Astrocyte of the spinal cord (primary cell): ENCODE measurements at regions not wholly inside any gene's neighbourhood (a gene's known extent, or its start where the extent isn't known, plus 50 kb on each side); places are given as distances from the start of the nearest gene placed in this dataset.
A peak's percentile ranks its signal among the peaks of the same experiment; 100 is the strongest.

ENCODE experiments used
- DNase-seq: peaks from one replicate; pipeline ENCODE4 v3.0.0; 2011; ENCODE audit warnings: low read depth, low spot score
- H3K4me3 ChIP-seq: 2 replicates; pipeline ENCODE4 v1.5.1; 2011; ENCODE audit warnings: low read depth, mild to moderate bottlenecking, low read length, moderate library complexity
- CTCF ChIP-seq: IDR thresholded peaks from 2 replicates; pipeline ENCODE4 v1.5.1; 2012; ENCODE audit warnings: low read depth, mild to moderate bottlenecking, low read length, inconsistent platforms
- in situ Hi-C: cut with HindIII; loops from 2 replicates; pipeline ENCODE4 v1.10.0; 2017; ENCODE audit warnings: low sequenced_read_pairs

- TF ChIP-seq CTCF = no peak
- in situ Hi-C loops = no loop called here
- no peak for DNase-seq
- no peak overlapping the region for H3K4me3 ChIP-seq
Observed at GRCh38 chr2:24439971-24440340, 51.1 kb upstream of the NCOA1 start.

- in situ Hi-C loops = no loop called here
- TF ChIP-seq CTCF = no peak
- H3K4me3 ChIP-seq = no peak overlapping the region
- no peak for DNase-seq
Observed at GRCh38 chr2:24439280-24439970, 51.6 kb upstream of the NCOA1 start.

- TF ChIP-seq CTCF = no peak
- in situ Hi-C loops = no loop called here
- DNase-seq = no peak
- no peak overlapping the region for H3K4me3 ChIP-seq
Observed at GRCh38 chr2:24438106-24438505, 52.9 kb upstream of the NCOA1 start.

- in situ Hi-C loops = no loop called here
- no peak overlapping the region for H3K4me3 ChIP-seq
Observed at GRCh38 chr2:24435391-24436316, 55.4 kb upstream of the NCOA1 start.

GRCh38 chr2:24434541-24434940 is 56.5 kb upstream of the NCOA1 start:
- in situ Hi-C loops = no loop called here
- no peak overlapping the region for H3K4me3 ChIP-seq
- TF ChIP-seq CTCF = no peak
- DNase-seq = no peak

More at GRCh38 chr2:24435391-24436316, 55.4 kb upstream of the NCOA1 start:
- peak; percentile 81 for DNase-seq
- TF ChIP-seq CTCF = no peak

- DNase-seq = no peak
- in situ Hi-C loops = no loop called here
- no peak for TF ChIP-seq CTCF
- H3K4me3 ChIP-seq = no peak overlapping the region
Observed at GRCh38 chr2:24432735-24433134, 58.3 kb upstream of the NCOA1 start.
